Stomach (tissue), 8 donors: ENCODE measurements at regions not wholly inside any gene's neighbourhood (a gene's known extent, or its start where the extent isn't known, plus 50 kb on each side); places are given as distances from the start of the nearest gene placed in this dataset.
"Not testable (repeated sequence)": the region's sequence is repeated elsewhere in the genome, so short reads cannot be mapped to it uniquely, and the experiment has no call there.

Experiments
- DNase-seq, 2 donors: peaks; one replicate each; pipeline versions ENCODE4 v3.0.0 to v3.0.0-alpha.2; 2013 to 2019
- H3K27ac ChIP-seq, 5 donors: fragments of 200-600 bp in 4 of 5; sonication (generic) in 4 of 5; one replicate each; pipeline ENCODE4 v1.5.1; 2013 to 2019; ENCODE audit warnings: mild to moderate bottlenecking in 1 of 5, moderate library complexity in 1 of 5
- H3K27me3 ChIP-seq, 3 donors: fragments of 200-600 bp; sonication (generic); one replicate each; pipeline ENCODE4 v1.5.1; 2017 to 2019; ENCODE audit warnings: mixed run types in 1 of 3
- H3K36me3 ChIP-seq, 4 donors: fragments of 200-600 bp; sonication (generic); 1 replicate in 3 of 4; 2 replicates in 1 of 4; pipeline ENCODE4 v1.5.1; 2016 to 2019
- H3K4me1 ChIP-seq, 4 donors: fragments of 200-600 bp; sonication (generic); one replicate each; pipeline ENCODE4 v1.5.1; 2016 to 2019
- H3K4me3 ChIP-seq, 4 donors: fragments of 200-600 bp; sonication (generic) in 3 of 4; one replicate each; pipeline ENCODE4 v1.5.1; 2016 to 2019; ENCODE audit warnings: mild to moderate bottlenecking in 1 of 4
- H3K9me3 ChIP-seq, 4 donors: fragments of 200-600 bp; sonication (generic); one replicate each; pipeline ENCODE4 v1.5.1; 2016 to 2019
- CTCF ChIP-seq, 7 experiments: fragments of 450-650 bp in 4 of 7; fragments of 200-600 bp in 3 of 7; sonication (generic) in 3 of 7; IDR thresholded peaks; one replicate each; pipeline ENCODE4 v1.5.1; 2016 to 2019; ENCODE audit warnings: antibody characterized with exemption in 7 of 7, control low read depth in 2 of 7, mild to moderate bottlenecking in 1 of 7
- EP300 ChIP-seq: sonication (generic); formaldehyde crosslinking; IDR thresholded peaks from one replicate; pipeline ENCODE4 v1.6.1; 2017; ENCODE audit warnings: antibody characterized with exemption
- POLR2A ChIP-seq, 4 donors: fragments of 450-650 bp; IDR thresholded peaks; one replicate each; pipeline ENCODE4 v1.6.1; 2016; ENCODE audit warnings: antibody characterized with exemption in 4 of 4, control low read depth in 2 of 4, mild to moderate bottlenecking in 1 of 4, moderate library complexity in 1 of 4
- POLR2AphosphoS5 ChIP-seq, 3 donors: sonication (generic); formaldehyde crosslinking; IDR thresholded peaks; one replicate each; pipeline ENCODE4 v1.6.1; 2016; ENCODE audit warnings: antibody characterized with exemption in 3 of 3
- WGBS, 5 donors: extraction: QIAGEN DNeasy Blood & Tissue Kit in 3 of 5; methylation state at CpG; one replicate each; pipeline versions ENCODE4 v1.1.5 to v1.1.7; 2013 to 2018; 5-methylcytosine and 5-hydroxymethylcytosine counted together
- intact Hi-C: fragments of 100-400 bp; cut with DNase I; formaldehyde crosslinking; loops from one replicate; pipeline ENCODE4 v1.15.1; 2023; ENCODE audit warnings: low total_unique reads
- donor health status: healthy with polysubstance abuse.
- donor health status: Bipolar disorder and iron deficiency.
- donor health status: healthy.

GRCh38 chr7:73936967-73937366, 76.0 kb downstream of the TMEM270 start:
- intact Hi-C loops: no loop called here
- no peak overlapping the region for H3K4me3 ChIP-seq
- DNase-seq: no peak
- H3K27ac ChIP-seq: no peak overlapping the region
- H3K27me3 ChIP-seq: no peaks in the 10 kb centered on the region
- 67 to 78% (median 75%) methylated on average over 4 of the region's 4 CpGs for WGBS, 5 donors
- no peak for TF ChIP-seq POLR2A (IDR thresholded peaks at IDR 0.05)
- TF ChIP-seq EP300: no peak
- no peak for TF ChIP-seq POLR2AphosphoS5 (IDR thresholded peaks at IDR 0.05)
- TF ChIP-seq CTCF (IDR thresholded peaks at IDR 0.05): no peak
- peaks cover 0 to 23% (median 8%) of the 10 kb centered on the region in 4 donors for H3K9me3 ChIP-seq
- no peaks in the 10 kb centered on the region for H3K36me3 ChIP-seq
- H3K4me1 ChIP-seq: peaks cover 0 to 2% (median 0%) of the 10 kb centered on the region in 4 donors

GRCh38 chr7:73937650-73938049, 76.7 kb downstream of the TMEM270 start:
- H3K4me3 ChIP-seq, DNase-seq, H3K36me3 ChIP-seq, H3K27me3 ChIP-seq, intact Hi-C loops, H3K27ac ChIP-seq, H3K4me1 ChIP-seq: not testable (repeated sequence)
- 77 to 88% (median 81%) methylated on average over 5 of the region's 5 CpGs for WGBS, 5 donors
- H3K9me3 ChIP-seq: peaks cover 0 to 25% (median 8%) of the 10 kb centered on the region in 4 donors

- TF ChIP-seq EP300 (no peak), POLR2A (IDR thresholded peaks at IDR 0.05) (no peak), POLR2AphosphoS5 (IDR thresholded peaks at IDR 0.05) (no peak), CTCF (IDR thresholded peaks at IDR 0.05) (no peak)
- intact Hi-C loops: no loop called here
- Histone ChIP-seq H3K27me3 (no peaks in the 10 kb centered on the region), H3K27ac (no peak overlapping the region), H3K36me3 (no peaks in the 10 kb centered on the region), H3K4me1 (peaks cover 0 to 4% (median 0%) of the 10 kb centered on the region in 4 donors), H3K4me3 (no peak overlapping the region), H3K9me3 (peaks cover 0 to 25% (median 8%) of the 10 kb centered on the region in 4 donors)
- WGBS, 5 donors: 95 to 100% (median 97%) methylated on average over 1 of the region's 1 CpG
- no peak for DNase-seq
Measured at GRCh38 chr7:73939528-73939927, 78.6 kb downstream of the TMEM270 start.

GRCh38 chr7:73940701-73941238, 79.8 kb downstream of the TMEM270 start:
- DNase-seq: no peak
- TF ChIP-seq CTCF (IDR thresholded peaks at IDR 0.05): no peak
- no peak for TF ChIP-seq POLR2A (IDR thresholded peaks at IDR 0.05)
- no peak for TF ChIP-seq POLR2AphosphoS5 (IDR thresholded peaks at IDR 0.05)
- no peak for TF ChIP-seq EP300

GRCh38 chr7:73941836-73942551, 81.0 kb downstream of the TMEM270 start:
- H3K27ac ChIP-seq: no peak overlapping the region
- 70 to 81% (median 76%) methylated on average over 2 of the region's 2 CpGs for WGBS, 5 donors
- intact Hi-C loops: no loop called here

More at GRCh38 chr7:73940701-73941238, 79.8 kb downstream of the TMEM270 start:
- no peak overlapping the region for H3K4me3 ChIP-seq
- no peaks in the 10 kb centered on the region for H3K36me3 ChIP-seq
- intact Hi-C loops: no loop called here
- H3K4me1 ChIP-seq: peaks cover 0 to 4% (median 0%) of the 10 kb centered on the region in 4 donors
- H3K27ac ChIP-seq: no peak overlapping the region
- H3K27me3 ChIP-seq: no peaks in the 10 kb centered on the region
- H3K9me3 ChIP-seq: peaks cover 0 to 33% (median 15%) of the 10 kb centered on the region in 4 donors
- 74 to 87% (median 82%) methylated on average over 2 of the region's 2 CpGs for WGBS, 5 donors

More at GRCh38 chr7:73941836-73942551, 81.0 kb downstream of the TMEM270 start:
- DNase-seq: no peak
- no peaks in the 10 kb centered on the region for H3K27me3 ChIP-seq
- H3K4me1 ChIP-seq: peaks cover 0 to 4% (median 0%) of the 10 kb centered on the region in 4 donors
- peak in 1 of 3 donors; percentile 21 for TF ChIP-seq POLR2AphosphoS5 (IDR thresholded peaks at IDR 0.05)
- TF ChIP-seq CTCF (IDR thresholded peaks at IDR 0.05): no peak
- no peak for TF ChIP-seq POLR2A (IDR thresholded peaks at IDR 0.05)
- H3K4me3 ChIP-seq: no peak overlapping the region
- peaks cover 0 to 33% (median 15%) of the 10 kb centered on the region in 4 donors for H3K9me3 ChIP-seq
- no peaks in the 10 kb centered on the region for H3K36me3 ChIP-seq
